Ramos (cell line): ENCODE measurements at regions not wholly inside any gene's neighbourhood (a gene's known extent, or its start where the extent isn't known, plus 50 kb on each side); places are given as distances from the start of the nearest gene placed in this dataset.

Source experiments
- in situ Hi-C: fragments of 300-500 bp; cut with MboI; formaldehyde crosslinking; loops from one replicate; pipeline ENCODE4 v1.14.3; 2022; ENCODE audit warnings: low sequenced_read_pairs; ENCODE audit not compliant: unreplicated experiment

DNA sequence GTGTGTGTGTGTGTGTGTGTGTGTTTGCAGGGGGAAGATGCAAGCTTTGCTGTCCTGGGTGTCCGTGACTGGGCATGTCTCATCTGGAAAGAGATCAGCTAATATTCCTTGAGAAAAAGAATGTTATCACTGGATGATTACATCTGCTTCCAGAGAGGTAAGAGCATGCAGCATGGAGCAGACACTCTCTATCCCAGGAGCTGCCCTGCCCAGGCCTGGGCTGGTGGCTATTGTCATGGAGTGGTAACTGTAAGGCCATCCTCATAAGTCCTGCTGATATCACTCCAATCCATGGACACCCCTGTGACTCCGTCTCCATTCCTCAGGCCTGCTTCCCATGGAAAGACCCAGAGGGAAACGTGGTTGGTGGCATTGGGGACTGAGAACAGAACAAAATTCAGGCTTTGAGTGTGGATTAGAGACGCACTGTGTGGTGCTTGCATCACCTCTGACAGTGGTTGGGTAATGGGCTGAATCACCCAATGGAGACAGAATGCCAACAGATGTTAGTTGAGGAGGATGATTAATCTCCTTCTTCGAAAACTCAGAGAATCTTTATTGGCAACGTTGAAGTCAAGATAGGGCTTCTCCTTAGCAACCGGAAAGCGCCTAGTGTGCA, 52.0 kb upstream of the KCNIP1 start:
- in situ Hi-C loops = no loop called here

GRCh38 chr5:170450061-170450669, 53.7 kb upstream of the KCNIP1 start:
- in situ Hi-C loops = no loop called here

- in situ Hi-C loops = no loop called here
Observed at GRCh38 chr5:170449232-170449631, 54.6 kb upstream of the KCNIP1 start.

DNA sequence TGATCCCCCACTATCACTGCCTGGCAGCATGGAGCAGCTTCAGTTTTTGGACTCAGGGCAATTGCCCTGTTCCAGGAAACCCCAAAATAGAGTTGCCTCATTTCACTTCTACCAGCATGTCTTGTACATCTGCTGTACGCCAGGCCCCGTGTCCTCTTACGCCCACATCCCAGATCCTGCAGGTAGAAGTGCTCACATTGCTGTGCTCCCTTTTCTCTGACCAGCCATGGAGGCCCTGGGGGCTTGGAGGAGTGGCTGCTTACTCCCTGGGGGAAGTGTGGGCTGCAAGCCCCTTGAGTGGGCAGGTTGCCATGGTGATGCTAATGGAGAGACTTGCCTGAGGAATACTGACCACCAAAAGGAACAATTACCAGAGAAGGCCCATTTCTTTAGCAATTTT, 55.6 kb upstream of the KCNIP1 start:
- in situ Hi-C loops = no loop called here

DNA sequence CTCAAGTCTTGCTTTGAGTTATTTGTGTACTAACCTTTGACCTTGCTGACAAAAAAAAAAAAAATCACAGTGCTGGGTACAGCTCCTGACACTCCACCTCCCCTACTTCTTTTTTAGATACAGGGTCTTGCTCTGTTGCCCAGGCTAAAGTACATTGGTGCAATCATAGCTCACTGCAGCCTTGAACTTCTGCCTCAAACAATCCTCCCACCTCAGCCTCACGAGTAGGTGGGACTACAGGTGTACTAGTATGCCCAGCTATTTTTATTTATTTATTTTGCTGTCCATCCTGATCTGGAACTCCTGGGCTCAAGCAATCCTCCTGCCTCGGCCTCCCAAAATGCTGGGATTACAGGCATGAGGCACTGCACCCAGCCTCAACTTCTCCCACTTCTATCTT, 57.2 kb upstream of the KCNMB1 start:
- in situ Hi-C loops = no loop called here

GRCh38 chr5:170445936-170446335, 56.8 kb upstream of the KCNMB1 start:
- in situ Hi-C loops = no loop called here

DNA sequence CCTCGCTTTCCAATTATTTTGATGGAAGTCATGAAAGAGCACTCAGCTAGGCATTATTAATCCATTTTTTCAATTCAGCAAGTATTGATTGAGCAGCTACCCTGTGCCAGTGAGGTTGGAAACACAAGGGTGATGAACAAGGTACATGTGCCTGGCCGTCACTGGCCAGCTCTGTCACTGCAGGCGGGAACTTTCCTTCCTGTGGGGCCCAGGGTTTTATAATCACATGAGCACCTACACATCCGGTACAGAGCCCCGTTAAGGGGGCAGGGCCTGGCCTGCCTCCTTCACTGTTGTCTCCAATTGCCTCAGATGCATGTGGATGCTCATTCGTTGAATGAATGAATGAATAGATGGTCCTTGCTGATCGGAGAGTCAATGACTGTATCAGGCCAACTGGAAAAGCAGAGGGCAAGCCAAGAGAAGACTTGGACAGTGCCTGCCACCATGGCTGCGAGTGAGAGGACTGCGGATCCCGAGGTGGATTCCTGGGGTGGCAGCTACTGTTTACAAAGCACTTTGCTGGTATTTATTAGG, 55.9 kb upstream of the KCNMB1 start:
- in situ Hi-C loops = no loop called here

DNA sequence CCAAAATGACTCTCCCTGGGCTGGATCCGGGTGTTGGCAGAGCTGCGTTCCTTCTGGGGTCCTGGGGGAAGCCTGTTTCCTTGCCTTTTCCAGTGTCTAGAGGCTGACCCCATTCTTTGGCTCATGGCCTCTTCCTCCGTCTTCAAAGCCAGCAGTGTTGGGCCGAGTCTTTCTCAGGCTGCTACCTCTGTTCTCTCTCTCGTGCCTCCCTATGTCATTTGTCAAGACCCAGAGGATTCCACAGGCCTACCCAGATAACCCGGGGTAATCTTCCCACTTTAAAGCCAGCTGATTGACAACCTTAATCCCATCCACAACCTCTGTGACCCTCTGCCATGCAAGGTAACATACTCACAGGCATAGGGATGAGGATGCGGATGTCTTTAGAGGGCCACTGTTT, 55.0 kb upstream of the KCNMB1 start:
- in situ Hi-C loops = no loop called here

DNA sequence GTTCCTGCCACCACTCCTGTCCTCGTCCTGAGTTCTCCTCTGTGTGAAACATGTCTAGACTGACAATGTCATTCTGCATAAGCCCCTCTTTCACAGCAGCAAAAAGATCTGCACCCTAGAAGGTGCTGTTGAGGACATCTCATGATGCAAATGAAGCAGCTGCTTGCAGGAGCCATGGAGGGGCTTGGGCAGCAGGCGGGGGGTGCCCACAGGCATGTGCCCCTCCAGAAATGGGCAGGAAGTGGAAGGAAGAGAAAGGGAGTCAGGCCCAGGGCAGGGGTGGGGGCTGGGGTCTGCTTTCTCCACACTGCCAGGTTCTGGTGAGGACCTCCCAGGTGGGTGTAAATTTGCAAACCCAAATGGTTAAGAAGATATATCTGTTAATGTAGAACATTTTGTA, 54.5 kb upstream of the KCNMB1 start:
- in situ Hi-C loops = no loop called here

GRCh38 chr5:170442921-170443320, 53.8 kb upstream of the KCNMB1 start:
- in situ Hi-C loops = no loop called here

DNA sequence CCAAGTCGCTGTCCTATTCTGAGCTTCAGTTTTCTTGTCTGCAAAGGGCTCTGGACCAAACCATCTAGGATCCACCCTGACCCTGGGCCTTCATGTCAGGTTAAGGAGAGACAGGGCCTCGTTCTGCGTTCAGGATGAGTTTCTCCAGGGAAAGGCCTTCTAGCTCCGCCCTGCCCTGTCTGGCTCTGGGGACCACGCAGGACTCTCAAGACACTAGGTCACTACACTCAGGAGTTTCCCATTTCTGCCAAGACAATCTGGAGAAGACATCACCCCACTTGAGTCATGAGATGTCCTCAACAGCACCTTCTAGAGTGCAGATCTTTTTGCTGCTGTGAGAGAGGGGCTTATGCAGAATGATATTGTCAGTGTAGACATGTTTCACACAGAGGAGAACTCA, 53.2 kb upstream of the KCNMB1 start:
- in situ Hi-C loops = no loop called here

DNA sequence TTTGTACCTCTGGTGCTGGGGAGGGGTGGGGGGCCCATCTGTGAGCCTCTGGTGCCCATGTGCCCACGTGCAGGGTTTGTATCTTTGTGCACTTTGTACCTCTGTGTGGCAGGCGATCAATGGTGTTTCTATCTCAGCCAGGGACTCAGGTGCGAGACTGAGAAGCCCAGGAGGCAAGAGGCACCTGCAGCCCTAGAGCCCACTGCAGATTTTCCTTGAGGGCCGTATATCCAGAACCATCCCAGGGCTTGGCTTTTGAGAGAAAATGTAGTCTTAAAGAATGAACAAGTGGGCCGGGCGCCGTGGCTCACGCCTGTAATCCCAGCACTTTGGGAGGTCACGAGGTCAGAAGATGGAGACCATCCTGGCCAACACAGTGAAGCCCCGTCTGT, 52.2 kb upstream of the KCNMB1 start:
- in situ Hi-C loops = no loop called here

GRCh38 chr5:170440771-170441392, 51.7 kb upstream of the KCNMB1 start:
- in situ Hi-C loops = no loop called here

DNA sequence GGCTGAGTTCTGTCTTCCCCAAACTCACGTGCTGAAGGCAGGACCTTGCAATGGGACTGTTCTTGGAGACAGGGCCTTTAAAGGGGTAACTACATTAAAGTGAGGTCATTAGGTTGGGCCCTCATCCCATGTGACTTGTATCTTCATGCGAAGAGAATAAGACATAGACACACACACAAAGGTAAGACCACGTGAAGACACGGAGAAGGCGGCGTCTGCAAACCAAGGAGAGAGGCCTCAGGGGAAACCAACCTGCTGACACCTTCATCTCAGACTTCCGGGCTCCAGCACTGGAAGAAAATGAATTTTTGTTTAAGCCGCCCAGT, 50.7 kb upstream of the KCNMB1 start:
- in situ Hi-C loops = loop anchor here (10.0 kb wide), 1 partner anchor 185 kb away; no protein-coding TSS in a partner anchor

- in situ Hi-C loops = loop anchor here (10.0 kb wide), 1 partner anchor 185 kb away; no protein-coding TSS in a partner anchor
Observed at GRCh38 chr5:170439223-170439943, 50.2 kb upstream of the KCNMB1 start.
